ENCODE measurements at regions not wholly inside any gene's neighbourhood (a gene's known extent, or its start where the extent isn't known, plus 50 kb on each side); places are given as distances from the start of the nearest gene placed in this dataset.

GRCh38 chr13:57250472-57250871 is 83.5 kb downstream of the PRR20E start:
- no peaks in the 10 kb centered on the region for H4K20me1 ChIP-seq (replicated peaks in 1 of 2; ENCODE audit: control insufficient read depth in 1 of 2, insufficient read depth in 2 of 2, low read length in 2 of 2)
- no peaks in the 10 kb centered on the region for H3K23me2 ChIP-seq (ENCODE audit: low read depth, low read length)
- H3K23ac ChIP-seq (ENCODE audit: insufficient read length) = no peak overlapping the region
- H3K4ac ChIP-seq (replicated peaks; ENCODE audit: insufficient read length, low read depth, low read length) = no peak overlapping the region
- no peak overlapping the region for H2BK12ac ChIP-seq (ENCODE audit: low read depth, low read length)
- H3K79me2 ChIP-seq (ENCODE audit: control insufficient read depth in 1 of 2, insufficient read depth in 2 of 2, low read length in 2 of 2) = no peaks in the 10 kb centered on the region
- H4K91ac ChIP-seq (replicated peaks; ENCODE audit: insufficient read length, low read length) = no peak overlapping the region
- no peaks in the 10 kb centered on the region for H3K4me1 ChIP-seq (replicated peaks in 1 of 4; ENCODE audit: control insufficient read depth in 3 of 4, insufficient read depth in 4 of 4, low read length in 3 of 4)
- no peak overlapping the region for H4K8ac ChIP-seq (ENCODE audit: extremely low read depth, insufficient read depth, low read length)
- no peak overlapping the region for H3K27ac ChIP-seq (ENCODE audit: low read depth, low read length)
- no peak overlapping the region for H3K14ac ChIP-seq (ENCODE audit: insufficient read length)
- no peak overlapping the region for H3K9ac ChIP-seq (replicated peaks in 1 of 4; ENCODE audit: extremely low read depth in 1 of 4, low read depth in 3 of 4, low read length in 3 of 4)
- TF ChIP-seq PHF8 (conservative IDR thresholded peaks at IDR 0.05; ENCODE audit: low read depth, low read length) (no peak), CBX5 (IDR thresholded peaks at IDR 0.05; ENCODE audit: low read depth, low read length) (no peak), EP300 (IDR thresholded peaks at IDR 0.05; ENCODE audit: borderline replicate concordance in 1 of 2, low read depth in 2 of 2, low read length in 2 of 2) (no peak), HDAC6 (IDR thresholded peaks at IDR 0.05; ENCODE audit: low read depth, low read length) (no peak), EGR1 (IDR thresholded peaks at IDR 0.05; ENCODE audit: borderline replicate concordance, low read depth, low read length) (no peak), RAD21 (IDR thresholded peaks at IDR 0.05 in 1 of 2, conservative IDR thresholded peaks at IDR 0.05 in 1 of 2; ENCODE audit: low read depth in 2 of 2, low read length in 2 of 2) (no peak), GTF2F1 (IDR thresholded peaks at IDR 0.05; ENCODE audit: borderline replicate concordance, low read depth, low read length) (no peak), SIN3A (conservative IDR thresholded peaks at IDR 0.05 in 1 of 2, IDR thresholded peaks at IDR 0.05 in 1 of 2; ENCODE audit: low read depth in 1 of 2, low read length in 2 of 2) (no peak), NANOG (IDR thresholded peaks at IDR 0.05; ENCODE audit: insufficient read depth, low read depth, low read length, poor library complexity, severe bottlenecking) (no peak), KDM1A (IDR thresholded peaks at IDR 0.05; ENCODE audit: borderline replicate concordance, low read length) (no peak), CREB1 (IDR thresholded peaks at IDR 0.05) (no peak), CEBPB (IDR thresholded peaks at IDR 0.05; ENCODE audit: low read depth, low read length) (no peak), SAP30 (IDR thresholded peaks at IDR 0.05; ENCODE audit: insufficient read depth, insufficient replicate concordance, low read length) (no peak), SIX5 (IDR thresholded peaks at IDR 0.05; ENCODE audit: low read depth, low read length) (no peak)
- H2BK120ac ChIP-seq (replicated peaks; ENCODE audit: low read depth, low read length) = no peak overlapping the region
- no peaks in the 10 kb centered on the region for H3K27me3 ChIP-seq (replicated peaks in 1 of 4; ENCODE audit: control insufficient read depth in 3 of 4, extremely low read depth in 1 of 4, insufficient read depth in 3 of 4, low read length in 3 of 4)
- no peak overlapping the region for H2BK15ac ChIP-seq (ENCODE audit: low read length)
- H3K56ac ChIP-seq (replicated peaks; ENCODE audit: insufficient read length, low read depth, low read length) = no peak overlapping the region
- H3K4me3 ChIP-seq (ENCODE audit: extremely low read depth in 1 of 4, insufficient read depth in 2 of 4, low read depth in 3 of 4, low read length in 4 of 4) = no peak overlapping the region
- ChIA-PET POLR2A (ENCODE audit: partially characterized antibody) (no interaction called here), CTCF (ENCODE audit: partially characterized antibody) (no interaction called here)
- no peak overlapping the region for H3K4me2 ChIP-seq (ENCODE audit: insufficient read depth in 1 of 2, low read depth in 2 of 2, low read length in 2 of 2)
- FAIRE-seq (no peak), DNase-seq (ENCODE audit: low read depth in 1 of 2, low spot score in 2 of 2) (no peak)
- 90% methylated on average over 2 of the region's 2 CpGs; no CpG with 5 or more reads in 1 of the 2 experiments for WGBS, 2 experiments (ENCODE audit: extremely low coverage in 1 of 2, insufficient coverage in 1 of 2, insufficient read length in 1 of 2, insufficient replicate concordance in 2 of 2, low coverage in 1 of 2, low lambda C conversion rate in 2 of 2, missing lambda C conversion rate in 1 of 2)
- no peaks in the 10 kb centered on the region for H3K36me3 ChIP-seq (ENCODE audit: control insufficient read depth in 2 of 4, insufficient read depth in 4 of 4, low read length in 3 of 4)
- H3K18ac ChIP-seq (ENCODE audit: extremely low read depth, low read length) = no peak overlapping the region
- no peak overlapping the region for H2AK5ac ChIP-seq (ENCODE audit: low read depth, low read length)
- no peak overlapping the region for H2BK5ac ChIP-seq (ENCODE audit: low read depth, low read length)
- H2BK20ac ChIP-seq (ENCODE audit: low read length) = no peak overlapping the region
- no peaks in the 10 kb centered on the region for H3K9me3 ChIP-seq (ENCODE audit: insufficient read depth in 2 of 2, low read depth in 1 of 2, low read length in 1 of 2)
- H4K5ac ChIP-seq (ENCODE audit: insufficient read length, low read depth, low read length) = no peak overlapping the region
- no peak overlapping the region for H2AFZ ChIP-seq (ENCODE audit: low read length)
- no peaks in the 10 kb centered on the region for H3K79me1 ChIP-seq (ENCODE audit: low read depth, low read length)

Data from H1 (cell line).